Suprapubic skin (tissue), 4 donors: ENCODE measurements at regions not wholly inside any gene's neighbourhood (a gene's known extent, or its start where the extent isn't known, plus 50 kb on each side); places are given as distances from the start of the nearest gene placed in this dataset.

Experiments
- DNase-seq, 2 donors: peaks; one replicate each; pipeline ENCODE4 v3.0.0-alpha.2; 2019; ENCODE audit warnings: low spot score in 2 of 2
- H3K27ac ChIP-seq: fragments of 200-600 bp; sonication (generic); one replicate; pipeline ENCODE4 v1.5.1; 2019
- H3K27me3 ChIP-seq: fragments of 200-600 bp; sonication (generic); one replicate; pipeline ENCODE4 v1.5.1; 2019
- H3K36me3 ChIP-seq: fragments of 200-600 bp; sonication (generic); one replicate; pipeline ENCODE4 v1.5.1; 2019
- H3K4me1 ChIP-seq: fragments of 200-600 bp; sonication (generic); one replicate; pipeline ENCODE4 v1.5.1; 2019
- H3K4me3 ChIP-seq: fragments of 200-600 bp; sonication (generic); one replicate; pipeline ENCODE4 v1.5.1; 2019; ENCODE audit warnings: mild to moderate bottlenecking
- H3K9me3 ChIP-seq: fragments of 200-600 bp; sonication (generic); one replicate; pipeline ENCODE4 v1.5.1; 2019
- EP300 ChIP-seq: sonication (generic); formaldehyde crosslinking; IDR thresholded peaks from one replicate; pipeline ENCODE4 v1.6.1; 2017; ENCODE audit warnings: antibody characterized with exemption
- POLR2A ChIP-seq, 2 donors: fragments of 450-650 bp; IDR thresholded peaks; one replicate each; pipeline ENCODE4 v1.6.1; 2017; ENCODE audit warnings: antibody characterized with exemption in 2 of 2, mild to moderate bottlenecking in 2 of 2, moderate library complexity in 2 of 2
- POLR2AphosphoS5 ChIP-seq, 3 donors: sonication (generic); formaldehyde crosslinking; IDR thresholded peaks; one replicate each; pipeline ENCODE4 v1.6.1; 2017; ENCODE audit warnings: antibody characterized with exemption in 3 of 3
- WGBS: methylation state at CpG from one replicate; pipeline ENCODE4 v1.1.5; 2018; 5-methylcytosine and 5-hydroxymethylcytosine counted together
- TF ChIP-seq, protein P1 (sequence below), 2 donors: fragments of 200-600 bp in 1 of 2; fragments of 450-650 bp in 1 of 2; sonication (generic) in 1 of 2; IDR thresholded peaks; one replicate each; pipeline ENCODE4 v1.5.1; 2016 to 2019; ENCODE audit warnings: antibody characterized with exemption in 2 of 2, mild to moderate bottlenecking in 1 of 2, moderate library complexity in 1 of 2

DNA sequence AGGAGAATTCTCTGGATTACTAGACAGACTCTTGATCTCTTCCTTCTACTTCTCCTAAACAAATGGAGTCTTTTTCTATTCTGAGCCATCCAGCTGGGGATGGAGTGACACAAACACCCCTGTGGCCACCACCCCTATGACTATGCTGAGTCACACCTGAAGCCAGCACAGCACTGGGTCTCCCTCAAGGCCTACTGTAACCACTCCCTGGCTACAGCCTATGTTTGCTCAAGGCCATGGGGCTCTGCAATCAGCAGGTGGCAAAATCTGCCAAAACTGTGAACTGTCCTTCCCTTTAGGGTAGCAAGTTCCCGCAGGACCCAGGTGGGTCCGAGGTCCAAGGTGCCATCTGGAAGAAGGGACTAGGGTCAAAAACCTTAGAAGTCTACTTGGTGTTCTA lies 132.3 kb downstream of the TINAG start:
- no peak overlapping the region for H3K4me3 ChIP-seq
- H3K27ac ChIP-seq, result no peak overlapping the region
- H3K4me1 ChIP-seq, result no peaks in the 10 kb centered on the region
- DNase-seq, result no peak
- TF ChIP-seq POLR2A (IDR thresholded peaks at IDR 0.05) (no peak), EP300 (no peak), POLR2AphosphoS5 (IDR thresholded peaks at IDR 0.05) (no peak)
- TF ChIP-seq, protein P1, sequence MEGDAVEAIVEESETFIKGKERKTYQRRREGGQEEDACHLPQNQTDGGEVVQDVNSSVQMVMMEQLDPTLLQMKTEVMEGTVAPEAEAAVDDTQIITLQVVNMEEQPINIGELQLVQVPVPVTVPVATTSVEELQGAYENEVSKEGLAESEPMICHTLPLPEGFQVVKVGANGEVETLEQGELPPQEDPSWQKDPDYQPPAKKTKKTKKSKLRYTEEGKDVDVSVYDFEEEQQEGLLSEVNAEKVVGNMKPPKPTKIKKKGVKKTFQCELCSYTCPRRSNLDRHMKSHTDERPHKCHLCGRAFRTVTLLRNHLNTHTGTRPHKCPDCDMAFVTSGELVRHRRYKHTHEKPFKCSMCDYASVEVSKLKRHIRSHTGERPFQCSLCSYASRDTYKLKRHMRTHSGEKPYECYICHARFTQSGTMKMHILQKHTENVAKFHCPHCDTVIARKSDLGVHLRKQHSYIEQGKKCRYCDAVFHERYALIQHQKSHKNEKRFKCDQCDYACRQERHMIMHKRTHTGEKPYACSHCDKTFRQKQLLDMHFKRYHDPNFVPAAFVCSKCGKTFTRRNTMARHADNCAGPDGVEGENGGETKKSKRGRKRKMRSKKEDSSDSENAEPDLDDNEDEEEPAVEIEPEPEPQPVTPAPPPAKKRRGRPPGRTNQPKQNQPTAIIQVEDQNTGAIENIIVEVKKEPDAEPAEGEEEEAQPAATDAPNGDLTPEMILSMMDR (IDR thresholded peaks at IDR 0.05), result no peak
- no peaks in the 10 kb centered on the region for H3K36me3 ChIP-seq
- 91% methylated on average over 2 of the region's 2 CpGs for WGBS
- H3K9me3 ChIP-seq, result no peaks in the 10 kb centered on the region
- no peaks in the 10 kb centered on the region for H3K27me3 ChIP-seq

DNA sequence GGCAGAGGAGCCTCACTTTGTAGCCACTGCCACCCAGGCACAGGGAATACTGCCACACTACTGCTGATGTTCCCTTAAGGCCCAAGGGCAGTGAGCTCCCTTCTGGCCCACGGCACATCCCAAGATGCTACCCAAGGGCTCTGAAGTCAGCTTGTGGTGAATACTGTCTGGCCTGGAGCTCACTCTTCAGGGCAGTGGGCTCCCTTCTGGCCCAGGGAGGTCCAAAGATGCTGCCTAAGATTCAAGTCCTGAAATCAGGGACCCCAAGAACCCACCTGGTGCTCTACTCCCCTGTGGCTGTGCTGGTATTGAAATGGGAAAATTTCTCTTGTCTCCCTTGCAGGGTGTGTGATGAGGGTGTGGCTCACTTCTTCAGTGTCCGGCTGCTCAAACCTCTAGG lies 132.8 kb downstream of the TINAG start:
- H3K27me3 ChIP-seq, result no peaks in the 10 kb centered on the region
- TF ChIP-seq POLR2A (IDR thresholded peaks at IDR 0.05) (no peak), EP300 (no peak), POLR2AphosphoS5 (IDR thresholded peaks at IDR 0.05) (no peak)
- TF ChIP-seq, protein P1 (IDR thresholded peaks at IDR 0.05), result no peak
- WGBS, result 75% methylated on average over 1 of the region's 2 CpGs
- H3K36me3 ChIP-seq, result no peaks in the 10 kb centered on the region
- H3K27ac ChIP-seq, result no peak overlapping the region
- no peaks in the 10 kb centered on the region for H3K4me1 ChIP-seq
- no peak overlapping the region for H3K4me3 ChIP-seq
- no peaks in the 10 kb centered on the region for H3K9me3 ChIP-seq
- no peak for DNase-seq

DNA sequence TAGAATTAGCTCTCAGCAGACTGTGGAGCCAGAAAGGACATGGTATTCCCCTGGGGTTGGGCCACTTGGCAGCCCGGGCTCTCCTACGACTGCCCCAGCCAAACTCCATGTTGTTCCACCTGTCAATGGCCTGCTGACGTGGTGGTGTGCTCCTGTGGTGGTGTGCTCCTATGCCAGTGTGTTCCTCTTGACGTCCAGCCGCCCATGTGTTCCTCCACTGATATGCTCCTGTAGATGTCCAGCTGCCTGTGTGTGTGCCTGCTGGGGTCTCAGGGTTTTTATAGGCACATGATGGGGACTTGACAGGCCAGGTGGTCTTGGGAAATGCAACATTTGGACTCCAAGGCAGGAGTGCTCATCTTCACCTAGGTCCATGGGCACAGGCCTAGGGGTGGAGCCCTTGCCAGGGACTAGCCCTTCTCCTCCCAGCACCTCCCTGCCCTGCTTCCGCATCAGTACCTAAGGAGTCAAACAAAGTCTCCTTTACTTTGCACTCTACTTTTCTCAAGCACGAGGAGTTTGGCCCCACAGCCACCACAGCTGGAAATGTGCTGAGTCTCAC lies 133.5 kb downstream of the TINAG start:
- H3K4me1 ChIP-seq, result no peaks in the 10 kb centered on the region
- no peak for DNase-seq
- no peak overlapping the region for H3K27ac ChIP-seq
- no peak for TF ChIP-seq EP300
- TF ChIP-seq POLR2AphosphoS5 (IDR thresholded peaks at IDR 0.05), result no peak
- TF ChIP-seq, protein P1 (IDR thresholded peaks at IDR 0.05), result no peak
- TF ChIP-seq POLR2A (IDR thresholded peaks at IDR 0.05), result no peak
- WGBS, result 94% methylated on average over 2 of the region's 7 CpGs
- no peaks in the 10 kb centered on the region for H3K9me3 ChIP-seq
- H3K27me3 ChIP-seq, result no peaks in the 10 kb centered on the region
- H3K36me3 ChIP-seq, result no peaks in the 10 kb centered on the region
- H3K4me3 ChIP-seq, result no peak overlapping the region

DNA sequence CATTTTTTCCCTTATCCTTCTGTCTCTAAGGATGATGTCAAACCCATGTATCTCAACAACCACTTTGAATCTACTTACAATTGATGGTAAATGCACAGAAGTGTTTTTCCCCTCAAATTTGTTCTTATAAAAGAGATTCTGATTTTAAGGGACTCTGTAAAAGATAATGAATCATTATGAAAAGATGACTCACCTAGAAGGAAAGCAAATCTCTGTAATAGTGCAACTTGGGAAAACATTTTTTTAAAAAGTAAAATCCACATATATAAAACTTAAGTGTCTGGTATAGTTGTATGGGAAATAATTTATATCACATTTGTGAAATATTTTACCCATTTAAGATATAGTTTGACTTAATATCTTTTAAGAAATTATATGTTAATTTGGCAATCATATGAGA lies 137.0 kb downstream of the TINAG start:
- Histone ChIP-seq H3K27ac (no peak overlapping the region), H3K4me1 (no peaks in the 10 kb centered on the region), H3K27me3 (no peaks in the 10 kb centered on the region), H3K36me3 (no peaks in the 10 kb centered on the region), H3K9me3 (no peaks in the 10 kb centered on the region), H3K4me3 (no peak overlapping the region)
- TF ChIP-seq, protein P1 (IDR thresholded peaks at IDR 0.05), result no peak
- no peak for TF ChIP-seq POLR2AphosphoS5 (IDR thresholded peaks at IDR 0.05)
- no peak for TF ChIP-seq POLR2A (IDR thresholded peaks at IDR 0.05)
- no peak for TF ChIP-seq EP300
- DNase-seq, result no peak

DNA sequence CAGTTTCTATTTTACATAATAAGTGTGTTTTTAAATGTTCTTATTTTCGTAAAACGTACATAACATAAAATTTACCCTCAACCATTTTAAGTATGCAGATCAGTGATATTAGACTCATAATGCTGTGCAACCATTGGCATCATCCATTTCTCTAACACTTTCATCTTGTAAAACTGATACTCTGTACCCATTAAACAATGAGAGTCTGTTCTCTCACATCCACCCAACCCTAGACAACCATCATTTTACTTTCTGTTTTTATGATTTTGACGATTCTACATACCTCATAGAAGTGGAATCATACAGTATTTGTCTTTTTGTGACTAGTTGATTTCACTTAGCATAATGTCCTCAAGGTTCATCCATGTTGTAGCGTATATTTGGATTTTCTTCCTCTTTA lies 140.4 kb downstream of the TINAG start:
- 65% methylated on average over 4 of the region's 4 CpGs for WGBS
- DNase-seq, result no peak
- H3K36me3 ChIP-seq, result no peaks in the 10 kb centered on the region
- no peak overlapping the region for H3K4me3 ChIP-seq
- H3K9me3 ChIP-seq, result no peaks in the 10 kb centered on the region
- TF ChIP-seq EP300 (no peak), POLR2A (IDR thresholded peaks at IDR 0.05) (no peak), POLR2AphosphoS5 (IDR thresholded peaks at IDR 0.05) (no peak)
- TF ChIP-seq, protein P1 (IDR thresholded peaks at IDR 0.05), result no peak
- no peak overlapping the region for H3K27ac ChIP-seq
- no peaks in the 10 kb centered on the region for H3K4me1 ChIP-seq
- H3K27me3 ChIP-seq, result no peaks in the 10 kb centered on the region
